ENCODE measurements at regions not wholly inside any gene's neighbourhood (a gene's known extent, or its start where the extent isn't known, plus 50 kb on each side); places are given as distances from the start of the nearest gene placed in this dataset.

DNA sequence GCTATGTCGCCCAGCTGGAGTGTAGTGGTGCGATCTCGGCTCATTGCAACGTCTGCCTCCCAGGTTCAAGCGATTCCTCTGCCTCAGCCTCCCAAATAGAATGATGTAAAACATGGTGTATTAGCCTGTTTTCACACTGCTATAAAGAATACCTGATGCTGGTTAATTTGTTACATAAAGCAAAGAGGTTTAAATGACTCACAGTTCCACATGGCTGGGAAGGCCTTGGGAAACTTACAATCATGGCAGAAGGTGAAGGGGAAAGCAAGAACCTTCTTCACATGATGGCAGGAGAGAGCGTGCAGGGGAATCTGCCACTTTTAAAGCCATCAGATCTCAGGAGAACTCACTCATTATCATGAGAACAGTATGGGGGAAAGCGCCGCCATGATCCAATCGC, 1191.8 kb downstream of the ARAP2 start:
- Histone ChIP-seq H3K27me3 (ENCODE audit: control insufficient read depth in 1 of 2, insufficient read depth in 2 of 2, low read length in 2 of 2) (no peaks in the 10 kb centered on the region), H3K4me1 (ENCODE audit: control insufficient read depth in 2 of 2, insufficient read depth in 2 of 2, low read length in 1 of 2) (no peaks in the 10 kb centered on the region), H3K9me3 (ENCODE audit: control insufficient read depth in 2 of 2, insufficient read depth in 1 of 2, low read depth in 1 of 2, low read length in 1 of 2) (no peaks in the 10 kb centered on the region), H3K36me3 (ENCODE audit: control insufficient read depth in 2 of 2, insufficient read depth in 2 of 2, low read length in 1 of 2) (no peaks in the 10 kb centered on the region), H3K4me3 (ENCODE audit: low read depth in 1 of 2, low read length in 2 of 2) (no peak overlapping the region), H3K27ac (ENCODE audit: low read depth in 2 of 2, low read length in 1 of 2) (no peak overlapping the region)
- 92 to 93% methylated on average over 9 of the region's 9 CpGs for WGBS, 2 donors

DNA sequence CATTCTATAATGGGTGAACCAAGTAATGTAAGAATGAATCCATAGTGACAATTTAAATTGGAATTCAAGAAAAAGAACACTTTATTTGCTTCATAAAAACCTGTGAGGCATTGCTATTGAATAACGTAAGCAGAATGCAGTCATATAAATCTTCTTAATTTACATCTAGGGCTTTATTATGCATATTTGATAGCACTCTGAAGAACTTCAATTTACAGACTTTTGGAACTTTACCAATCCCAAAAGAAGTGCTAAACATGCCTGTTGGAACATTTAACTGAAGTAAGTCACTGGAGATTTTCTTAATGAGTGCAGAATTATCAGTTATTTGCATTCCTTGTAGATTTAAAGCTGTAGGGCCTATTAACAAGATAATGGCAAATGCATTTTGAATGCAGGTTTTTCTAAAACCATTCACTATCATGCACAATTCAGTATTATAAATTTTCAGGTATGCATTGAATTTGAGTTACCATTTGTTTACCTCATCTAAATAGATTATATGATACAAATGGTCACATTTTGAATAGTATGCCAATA, 1181.2 kb downstream of the ARAP2 start:
- 58 to 67% methylated on average over 1 of the region's 1 CpG for WGBS, 2 donors
- Histone ChIP-seq H3K36me3 (ENCODE audit: control insufficient read depth in 2 of 2, insufficient read depth in 2 of 2, low read length in 1 of 2) (no peaks in the 10 kb centered on the region), H3K9me3 (ENCODE audit: control insufficient read depth in 2 of 2, insufficient read depth in 1 of 2, low read depth in 1 of 2, low read length in 1 of 2) (peaks cover 0 to 2% of the 10 kb centered on the region in 2 donors), H3K27me3 (ENCODE audit: control insufficient read depth in 1 of 2, insufficient read depth in 2 of 2, low read length in 2 of 2) (no peaks in the 10 kb centered on the region), H3K27ac (ENCODE audit: low read depth in 2 of 2, low read length in 1 of 2) (no peak overlapping the region), H3K4me1 (ENCODE audit: control insufficient read depth in 2 of 2, insufficient read depth in 2 of 2, low read length in 1 of 2) (no peaks in the 10 kb centered on the region), H3K4me3 (ENCODE audit: low read depth in 1 of 2, low read length in 2 of 2) (no peak overlapping the region)

DNA sequence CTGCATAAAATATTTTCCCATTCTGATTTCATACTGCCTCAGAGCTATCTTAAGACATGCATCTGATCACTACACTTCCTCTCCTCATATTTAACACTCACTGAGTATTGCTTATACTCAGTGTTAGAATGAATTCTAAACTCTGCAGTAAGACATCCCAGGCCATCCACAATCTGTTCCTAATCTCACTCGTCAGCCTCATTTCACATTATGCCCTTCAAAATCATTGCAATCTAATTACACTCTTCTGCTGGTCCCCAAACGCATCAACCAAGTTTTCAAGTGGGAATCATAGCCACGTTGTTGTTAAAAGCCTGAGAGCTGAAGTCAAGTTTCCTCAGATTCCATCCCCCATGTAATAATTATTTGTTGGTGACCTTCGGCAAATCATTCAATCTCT, 1177.9 kb downstream of the ARAP2 start:
- WGBS, 2 donors = 79 to 80% methylated on average over 4 of the region's 4 CpGs
- Histone ChIP-seq H3K4me1 (ENCODE audit: control insufficient read depth in 2 of 2, insufficient read depth in 2 of 2, low read length in 1 of 2) (no peaks in the 10 kb centered on the region), H3K4me3 (ENCODE audit: low read depth in 1 of 2, low read length in 2 of 2) (no peak overlapping the region), H3K36me3 (ENCODE audit: control insufficient read depth in 2 of 2, insufficient read depth in 2 of 2, low read length in 1 of 2) (no peaks in the 10 kb centered on the region), H3K27ac (ENCODE audit: low read depth in 2 of 2, low read length in 1 of 2) (no peak overlapping the region), H3K27me3 (ENCODE audit: control insufficient read depth in 1 of 2, insufficient read depth in 2 of 2, low read length in 2 of 2) (no peaks in the 10 kb centered on the region), H3K9me3 (ENCODE audit: control insufficient read depth in 2 of 2, insufficient read depth in 1 of 2, low read depth in 1 of 2, low read length in 1 of 2) (no peaks in the 10 kb centered on the region)

DNA sequence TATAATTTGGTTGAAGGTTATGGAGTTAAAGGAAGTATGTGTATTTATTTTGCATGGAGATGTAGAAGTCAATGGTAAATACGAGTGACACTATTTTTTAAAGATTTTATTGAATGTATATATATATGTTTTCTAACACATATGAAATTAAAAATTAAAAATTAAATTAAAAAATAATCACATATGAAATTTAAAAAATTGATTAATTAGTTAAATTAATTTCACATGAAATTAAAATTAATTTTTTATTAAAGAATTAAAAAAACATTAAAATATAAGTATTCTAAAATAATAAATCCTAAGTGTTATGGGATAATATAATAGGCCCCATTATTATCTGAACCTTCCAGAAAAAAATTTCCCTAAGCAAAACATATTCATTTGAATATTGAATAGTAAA, 1163.5 kb downstream of the ARAP2 start:
- Histone ChIP-seq H3K27me3 (ENCODE audit: control insufficient read depth in 1 of 2, insufficient read depth in 2 of 2, low read length in 2 of 2) (no peaks in the 10 kb centered on the region), H3K4me3 (ENCODE audit: low read depth in 1 of 2, low read length in 2 of 2) (no peak overlapping the region), H3K36me3 (ENCODE audit: control insufficient read depth in 2 of 2, insufficient read depth in 2 of 2, low read length in 1 of 2) (no peaks in the 10 kb centered on the region), H3K9me3 (ENCODE audit: control insufficient read depth in 2 of 2, insufficient read depth in 1 of 2, low read depth in 1 of 2, low read length in 1 of 2) (peaks cover 0 to 4% of the 10 kb centered on the region in 2 donors), H3K4me1 (ENCODE audit: control insufficient read depth in 2 of 2, insufficient read depth in 2 of 2, low read length in 1 of 2) (no peaks in the 10 kb centered on the region), H3K27ac (ENCODE audit: low read depth in 2 of 2, low read length in 1 of 2) (no peak overlapping the region)
- WGBS, 2 donors = 76 to 78% methylated on average over 1 of the region's 1 CpG

DNA sequence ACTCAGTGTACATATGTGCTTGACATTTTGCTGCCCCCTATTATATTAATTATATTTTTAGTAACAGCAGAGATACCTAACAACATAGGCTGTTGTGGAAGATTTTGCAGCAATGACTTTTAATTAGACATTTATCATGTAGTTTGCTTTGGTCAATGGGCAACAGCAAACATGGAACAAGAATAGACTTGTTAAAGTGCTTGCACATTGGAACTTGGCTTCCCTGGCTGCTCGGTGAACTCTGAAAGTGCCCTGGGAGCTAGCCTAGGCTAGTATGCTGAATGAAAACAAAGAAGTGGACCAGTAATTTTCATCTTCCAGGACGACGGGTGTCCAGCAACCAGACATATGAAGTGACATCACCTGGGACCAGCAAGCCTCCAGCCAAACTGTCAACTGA, 1157.1 kb downstream of the ARAP2 start:
- H3K4me1 ChIP-seq (ENCODE audit: control insufficient read depth in 2 of 2, insufficient read depth in 2 of 2, low read length in 1 of 2) = no peaks in the 10 kb centered on the region
- no peaks in the 10 kb centered on the region for H3K9me3 ChIP-seq (ENCODE audit: control insufficient read depth in 2 of 2, insufficient read depth in 1 of 2, low read depth in 1 of 2, low read length in 1 of 2)
- 61 to 68% methylated on average over 3 of the region's 3 CpGs for WGBS, 2 donors
- H3K27me3 ChIP-seq (ENCODE audit: control insufficient read depth in 1 of 2, insufficient read depth in 2 of 2, low read length in 2 of 2) = no peaks in the 10 kb centered on the region
- H3K27ac ChIP-seq (ENCODE audit: low read depth in 2 of 2, low read length in 1 of 2) = no peak overlapping the region
- no peaks in the 10 kb centered on the region for H3K36me3 ChIP-seq (ENCODE audit: control insufficient read depth in 2 of 2, insufficient read depth in 2 of 2, low read length in 1 of 2)
- H3K4me3 ChIP-seq (ENCODE audit: low read depth in 1 of 2, low read length in 2 of 2) = no peak overlapping the region

DNA sequence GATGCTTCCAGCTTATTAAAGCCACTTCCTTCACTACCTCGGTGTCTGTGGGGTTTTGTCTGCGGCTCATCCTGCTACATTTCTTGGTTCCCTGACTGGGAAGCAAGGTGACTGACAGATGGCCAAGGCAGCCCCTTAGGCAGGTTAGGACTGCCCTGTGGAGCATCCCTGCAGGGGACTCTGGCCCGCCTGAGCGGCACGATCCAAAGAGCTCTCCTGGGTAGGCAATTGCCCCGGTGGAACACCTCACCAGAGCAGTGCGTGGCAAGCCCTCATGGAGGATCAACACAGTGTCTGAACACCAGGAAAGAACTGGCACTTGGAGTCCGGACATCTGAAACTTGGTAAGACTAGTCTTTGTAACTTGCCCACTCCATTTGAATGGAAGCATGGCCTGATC, 1143.4 kb downstream of the ARAP2 start:
- Histone ChIP-seq H3K4me3 (ENCODE audit: low read depth in 1 of 2, low read length in 2 of 2) (no peak overlapping the region), H3K27me3 (ENCODE audit: control insufficient read depth in 1 of 2, insufficient read depth in 2 of 2, low read length in 2 of 2) (no peaks in the 10 kb centered on the region), H3K4me1 (ENCODE audit: control insufficient read depth in 2 of 2, insufficient read depth in 2 of 2, low read length in 1 of 2) (no peaks in the 10 kb centered on the region), H3K36me3 (ENCODE audit: control insufficient read depth in 2 of 2, insufficient read depth in 2 of 2, low read length in 1 of 2) (no peaks in the 10 kb centered on the region), H3K9me3 (ENCODE audit: control insufficient read depth in 2 of 2, insufficient read depth in 1 of 2, low read depth in 1 of 2, low read length in 1 of 2) (peaks cover 0 to 4% of the 10 kb centered on the region in 2 donors), H3K27ac (ENCODE audit: low read depth in 2 of 2, low read length in 1 of 2) (no peak overlapping the region)
- whole genome bisulfite sequencing, 2 donors = 93 to 94% methylated on average over 8 of the region's 8 CpGs

DNA sequence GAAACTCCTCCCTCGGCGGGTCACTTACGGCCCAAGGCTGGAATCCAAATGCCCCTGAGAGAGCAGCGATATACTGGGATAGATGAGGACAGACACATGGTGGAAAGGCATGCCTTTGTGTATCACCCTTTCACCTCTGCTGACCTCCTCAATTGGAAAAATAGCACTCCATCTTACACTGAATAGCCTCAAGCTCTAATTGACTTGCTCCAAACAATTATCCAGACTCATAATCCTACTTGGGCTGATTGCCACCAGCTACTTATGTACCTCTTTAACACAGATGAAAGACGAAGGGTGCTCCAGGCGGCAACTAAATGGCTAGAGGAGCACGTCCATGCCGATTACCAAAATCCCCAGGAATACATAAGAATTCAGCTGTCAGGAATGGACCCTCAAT, 1142.2 kb downstream of the ARAP2 start:
- WGBS, 2 donors = 87 to 90% methylated on average over 8 of the region's 8 CpGs
- Histone ChIP-seq H3K27me3 (ENCODE audit: control insufficient read depth in 1 of 2, insufficient read depth in 2 of 2, low read length in 2 of 2) (no peaks in the 10 kb centered on the region), H3K4me1 (ENCODE audit: control insufficient read depth in 2 of 2, insufficient read depth in 2 of 2, low read length in 1 of 2) (no peaks in the 10 kb centered on the region), H3K4me3 (ENCODE audit: low read depth in 1 of 2, low read length in 2 of 2) (no peak overlapping the region), H3K36me3 (ENCODE audit: control insufficient read depth in 2 of 2, insufficient read depth in 2 of 2, low read length in 1 of 2) (no peaks in the 10 kb centered on the region), H3K27ac (ENCODE audit: low read depth in 2 of 2, low read length in 1 of 2) (no peak overlapping the region), H3K9me3 (ENCODE audit: control insufficient read depth in 2 of 2, insufficient read depth in 1 of 2, low read depth in 1 of 2, low read length in 1 of 2) (peaks cover 0 to 4% of the 10 kb centered on the region in 2 donors)

DNA sequence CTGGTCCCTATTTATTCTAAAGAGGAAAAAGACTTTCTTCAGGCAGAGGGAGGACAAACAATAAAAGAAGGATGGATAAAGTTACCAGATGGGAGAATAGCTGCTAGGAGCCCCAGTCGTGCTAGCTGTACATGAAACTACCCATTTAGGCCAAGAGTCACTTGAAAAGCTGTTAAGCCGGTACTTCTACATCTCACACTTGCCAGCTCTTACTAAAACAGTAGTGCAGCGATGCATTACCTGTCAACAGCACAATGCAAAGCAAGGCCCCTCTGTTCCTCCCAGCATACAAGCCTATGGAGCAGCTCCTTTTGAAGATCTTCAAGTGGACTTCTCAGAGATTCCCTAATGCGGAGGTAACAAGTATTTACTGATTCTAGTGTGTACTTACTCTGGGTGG, 1138.8 kb downstream of the ARAP2 start:
- Histone ChIP-seq H3K4me3 (ENCODE audit: low read depth in 1 of 2, low read length in 2 of 2) (no peak overlapping the region), H3K27ac (ENCODE audit: low read depth in 2 of 2, low read length in 1 of 2) (no peak overlapping the region), H3K27me3 (ENCODE audit: control insufficient read depth in 1 of 2, insufficient read depth in 2 of 2, low read length in 2 of 2) (no peaks in the 10 kb centered on the region), H3K36me3 (ENCODE audit: control insufficient read depth in 2 of 2, insufficient read depth in 2 of 2, low read length in 1 of 2) (no peaks in the 10 kb centered on the region), H3K9me3 (ENCODE audit: control insufficient read depth in 2 of 2, insufficient read depth in 1 of 2, low read depth in 1 of 2, low read length in 1 of 2) (peaks cover 0 to 4% of the 10 kb centered on the region in 2 donors), H3K4me1 (ENCODE audit: control insufficient read depth in 2 of 2, insufficient read depth in 2 of 2, low read length in 1 of 2) (no peaks in the 10 kb centered on the region)
- WGBS, 2 donors = 56 to 62% methylated on average over 4 of the region's 4 CpGs

DNA sequence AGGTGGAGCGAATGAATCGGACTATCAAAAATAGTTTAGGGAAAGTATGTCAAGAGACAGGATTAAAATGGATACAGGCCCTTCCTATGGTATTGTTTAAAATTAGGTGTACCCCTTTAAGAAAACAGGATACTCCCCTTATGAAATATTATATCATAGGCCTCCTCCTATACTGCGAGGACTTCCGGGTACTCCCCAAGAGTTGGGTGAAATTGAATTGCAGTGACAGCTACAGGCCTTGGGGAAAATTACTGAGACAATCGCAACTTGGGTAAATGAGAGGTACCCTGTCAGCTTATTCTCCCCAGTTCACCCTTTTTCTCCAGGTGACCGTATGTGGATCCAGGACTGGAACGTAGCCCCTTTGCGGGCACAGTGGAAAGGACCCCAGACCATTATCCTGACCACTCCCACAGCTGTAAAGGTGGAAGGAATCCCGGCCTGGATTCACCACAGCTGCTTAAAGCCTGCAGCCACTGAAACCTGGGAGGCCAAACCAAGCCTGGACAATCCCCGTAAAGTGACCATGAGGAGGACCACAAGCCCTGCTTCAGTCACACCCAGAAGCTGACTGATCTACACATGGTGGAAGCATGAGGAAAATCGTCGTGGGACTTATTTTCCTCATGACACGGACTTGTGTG, 1138.1 kb downstream of the ARAP2 start:
- 85 to 86% methylated on average over 13 of the region's 13 CpGs for WGBS, 2 donors
- H3K9me3 ChIP-seq (ENCODE audit: control insufficient read depth in 2 of 2, insufficient read depth in 1 of 2, low read depth in 1 of 2, low read length in 1 of 2) = no peaks in the 10 kb centered on the region
- H3K36me3 ChIP-seq (ENCODE audit: control insufficient read depth in 2 of 2, insufficient read depth in 2 of 2, low read length in 1 of 2) = no peaks in the 10 kb centered on the region
- no peaks in the 10 kb centered on the region for H3K27me3 ChIP-seq (ENCODE audit: control insufficient read depth in 1 of 2, insufficient read depth in 2 of 2, low read length in 2 of 2)
- H3K27ac ChIP-seq (ENCODE audit: low read depth in 2 of 2, low read length in 1 of 2) = no peak overlapping the region
- H3K4me1 ChIP-seq (ENCODE audit: control insufficient read depth in 2 of 2, insufficient read depth in 2 of 2, low read length in 1 of 2) = no peaks in the 10 kb centered on the region
- no peak overlapping the region for H3K4me3 ChIP-seq (ENCODE audit: low read depth in 1 of 2, low read length in 2 of 2)

DNA sequence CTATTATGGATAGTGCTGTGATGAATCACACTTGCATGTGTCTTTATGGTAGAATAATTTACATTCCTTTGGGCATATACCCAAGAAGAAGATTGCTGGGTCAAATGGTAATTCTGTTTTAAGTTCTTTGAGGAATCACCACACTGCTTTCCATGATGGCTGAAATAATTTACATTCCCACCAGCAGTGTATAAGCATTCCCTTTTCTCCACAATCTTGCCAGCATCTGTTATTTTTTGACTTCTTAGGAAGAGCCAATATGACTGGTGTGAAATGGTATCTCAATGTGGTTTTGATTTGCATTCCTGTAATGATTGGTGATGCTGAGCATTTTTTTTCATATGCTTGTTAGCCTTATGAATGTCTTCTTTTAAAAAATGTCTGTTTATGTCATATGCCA, 1120.2 kb downstream of the ARAP2 start:
- H3K4me1 ChIP-seq (ENCODE audit: control insufficient read depth in 2 of 2, insufficient read depth in 2 of 2, low read length in 1 of 2) = no peaks in the 10 kb centered on the region
- H3K27me3 ChIP-seq (ENCODE audit: control insufficient read depth in 1 of 2, insufficient read depth in 2 of 2, low read length in 2 of 2) = no peaks in the 10 kb centered on the region
- H3K4me3 ChIP-seq (ENCODE audit: low read depth in 1 of 2, low read length in 2 of 2) = no peak overlapping the region
- no peak overlapping the region for H3K27ac ChIP-seq (ENCODE audit: low read depth in 2 of 2, low read length in 1 of 2)
- H3K36me3 ChIP-seq (ENCODE audit: control insufficient read depth in 2 of 2, insufficient read depth in 2 of 2, low read length in 1 of 2) = no peaks in the 10 kb centered on the region
- no peaks in the 10 kb centered on the region for H3K9me3 ChIP-seq (ENCODE audit: control insufficient read depth in 2 of 2, insufficient read depth in 1 of 2, low read depth in 1 of 2, low read length in 1 of 2)

Data from esophagus (tissue), 2 donors.